Fibroblast of skin of right biceps (primary cell): ENCODE measurements at regions not wholly inside any gene's neighbourhood (a gene's known extent, or its start where the extent isn't known, plus 50 kb on each side); places are given as distances from the start of the nearest gene placed in this dataset.
"Not testable (repeated sequence)": the region's sequence is repeated elsewhere in the genome, so short reads cannot be mapped to it uniquely, and the experiment has no call there.

Experiments used
- DNase-seq: peaks from one replicate; pipeline ENCODE4 v3.0.0-alpha.2; 2013

- DNase-seq: not testable (repeated sequence)
Observed at GRCh38 chr10:91005276-91005675, 84.4 kb upstream of the ANKRD1 start.

GRCh38 chr10:91006001-91006751, 85.3 kb upstream of the ANKRD1 start:
- DNase-seq: peak; percentile 76

- DNase-seq: no peak
Observed at GRCh38 chr10:91006752-91007346, 86.0 kb upstream of the ANKRD1 start.

- no peak for DNase-seq
Observed at GRCh38 chr10:91007655-91008054, 86.8 kb upstream of the ANKRD1 start.

GRCh38 chr10:91009121-91009520, 88.2 kb upstream of the ANKRD1 start:
- no peak for DNase-seq

GRCh38 chr10:91010952-91011351, 90.1 kb upstream of the ANKRD1 start:
- no peak for DNase-seq

- DNase-seq: no peak
Observed at GRCh38 chr10:91012502-91012901, 91.6 kb upstream of the ANKRD1 start.

GRCh38 chr10:91013985-91014384, 93.1 kb upstream of the ANKRD1 start:
- no peak for DNase-seq

- no peak for DNase-seq
Observed at GRCh38 chr10:91017198-91017597, 96.3 kb upstream of the ANKRD1 start.

GRCh38 chr10:91021901-91022300, 101.0 kb upstream of the ANKRD1 start:
- DNase-seq: no peak

GRCh38 chr10:91022390-91022789, 101.5 kb upstream of the ANKRD1 start:
- no peak for DNase-seq

- DNase-seq: no peak
Observed at GRCh38 chr10:91022924-91023699, 102.2 kb upstream of the ANKRD1 start.

- DNase-seq: peak; percentile 33
Observed at GRCh38 chr10:91023700-91024398, 103.0 kb upstream of the ANKRD1 start.

- no peak for DNase-seq
Observed at GRCh38 chr10:91024541-91024940, 103.7 kb upstream of the ANKRD1 start.

GRCh38 chr10:91032611-91033206, 111.8 kb upstream of the ANKRD1 start:
- peak; percentile 28 for DNase-seq

- peak; percentile 43 for DNase-seq
Observed at GRCh38 chr10:91033324-91033950, 112.5 kb upstream of the ANKRD1 start.

GRCh38 chr10:91034042-91034441, 113.2 kb upstream of the ANKRD1 start:
- peak; percentile 25 for DNase-seq

- DNase-seq: peak; percentile 84
Observed at GRCh38 chr10:91034494-91035159, 113.7 kb upstream of the ANKRD1 start.

GRCh38 chr10:91035650-91036292, 114.9 kb upstream of the ANKRD1 start:
- no peak for DNase-seq

- DNase-seq: peak; percentile 54
Observed at GRCh38 chr10:91036807-91037411, 116.0 kb upstream of the ANKRD1 start.

GRCh38 chr10:91038971-91039370, 118.1 kb upstream of the ANKRD1 start:
- DNase-seq: no peak
